ENCODE measurements at regions not wholly inside any gene's neighbourhood (a gene's known extent, or its start where the extent isn't known, plus 50 kb on each side); places are given as distances from the start of the nearest gene placed in this dataset.

DNA sequence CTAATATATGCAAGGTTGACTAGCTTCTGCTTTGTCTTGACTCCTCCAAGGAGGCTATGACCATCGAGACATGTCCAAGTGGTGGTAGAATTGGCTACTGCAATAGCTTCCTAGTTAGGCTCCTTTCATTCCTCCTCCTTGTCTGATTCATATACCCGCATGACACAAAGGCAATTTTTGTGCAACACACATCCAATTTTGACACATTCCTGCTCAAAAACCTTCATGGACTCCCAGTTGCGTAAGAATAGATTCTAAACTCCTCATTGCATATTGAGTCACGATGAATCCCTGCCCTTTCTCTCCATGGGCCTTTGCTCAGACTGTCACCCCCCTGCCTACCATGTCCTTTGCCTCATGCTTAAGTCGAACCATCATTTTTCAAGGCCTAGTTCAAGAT, 344.5 kb downstream of the ACTL7B start:
- ChIA-PET RAD21 (ENCODE audit: low non-redundant PET in 1 of 2, low total read pairs in 2 of 2, uncharacterized antibody in 2 of 2, unreplicated experiment in 2 of 2) (no interaction called here), CTCF (no interaction called here), POLR2A (no interaction called here)
- H4K20me1 ChIP-seq (ENCODE audit: insufficient read depth), result no peaks in the 10 kb centered on the region
- H2AFZ ChIP-seq (ENCODE audit: low read depth, low read length, poor library complexity, severe bottlenecking), result no peak overlapping the region
- H3K27me3 ChIP-seq (ENCODE audit: insufficient read depth, low read length), result no peaks in the 10 kb centered on the region
- intact Hi-C loops (cut with micrococcal nuclease), result no loop called here
- ATAC-seq, result no peak
- H3K27ac ChIP-seq (ENCODE audit: low read depth, low read length), result no peak overlapping the region
- BruUV-seq (replicated peaks), result no TSS peak
- no peak overlapping the region for H3K4me2 ChIP-seq (ENCODE audit: low read length)
- no peaks in the 10 kb centered on the region; the same call in 1 of the 2 replicates for H3K9me2 ChIP-seq (ENCODE audit: insufficient read depth)
- TF ChIP-seq, protein P1, sequence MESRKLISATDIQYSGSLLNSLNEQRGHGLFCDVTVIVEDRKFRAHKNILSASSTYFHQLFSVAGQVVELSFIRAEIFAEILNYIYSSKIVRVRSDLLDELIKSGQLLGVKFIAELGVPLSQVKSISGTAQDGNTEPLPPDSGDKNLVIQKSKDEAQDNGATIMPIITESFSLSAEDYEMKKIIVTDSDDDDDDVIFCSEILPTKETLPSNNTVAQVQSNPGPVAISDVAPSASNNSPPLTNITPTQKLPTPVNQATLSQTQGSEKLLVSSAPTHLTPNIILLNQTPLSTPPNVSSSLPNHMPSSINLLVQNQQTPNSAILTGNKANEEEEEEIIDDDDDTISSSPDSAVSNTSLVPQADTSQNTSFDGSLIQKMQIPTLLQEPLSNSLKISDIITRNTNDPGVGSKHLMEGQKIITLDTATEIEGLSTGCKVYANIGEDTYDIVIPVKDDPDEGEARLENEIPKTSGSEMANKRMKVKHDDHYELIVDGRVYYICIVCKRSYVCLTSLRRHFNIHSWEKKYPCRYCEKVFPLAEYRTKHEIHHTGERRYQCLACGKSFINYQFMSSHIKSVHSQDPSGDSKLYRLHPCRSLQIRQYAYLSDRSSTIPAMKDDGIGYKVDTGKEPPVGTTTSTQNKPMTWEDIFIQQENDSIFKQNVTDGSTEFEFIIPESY (IDR thresholded peaks at IDR 0.05; ENCODE audit: extremely low read depth, insufficient replicate concordance, low read length), result no peak
- TF ChIP-seq, protein P2, sequence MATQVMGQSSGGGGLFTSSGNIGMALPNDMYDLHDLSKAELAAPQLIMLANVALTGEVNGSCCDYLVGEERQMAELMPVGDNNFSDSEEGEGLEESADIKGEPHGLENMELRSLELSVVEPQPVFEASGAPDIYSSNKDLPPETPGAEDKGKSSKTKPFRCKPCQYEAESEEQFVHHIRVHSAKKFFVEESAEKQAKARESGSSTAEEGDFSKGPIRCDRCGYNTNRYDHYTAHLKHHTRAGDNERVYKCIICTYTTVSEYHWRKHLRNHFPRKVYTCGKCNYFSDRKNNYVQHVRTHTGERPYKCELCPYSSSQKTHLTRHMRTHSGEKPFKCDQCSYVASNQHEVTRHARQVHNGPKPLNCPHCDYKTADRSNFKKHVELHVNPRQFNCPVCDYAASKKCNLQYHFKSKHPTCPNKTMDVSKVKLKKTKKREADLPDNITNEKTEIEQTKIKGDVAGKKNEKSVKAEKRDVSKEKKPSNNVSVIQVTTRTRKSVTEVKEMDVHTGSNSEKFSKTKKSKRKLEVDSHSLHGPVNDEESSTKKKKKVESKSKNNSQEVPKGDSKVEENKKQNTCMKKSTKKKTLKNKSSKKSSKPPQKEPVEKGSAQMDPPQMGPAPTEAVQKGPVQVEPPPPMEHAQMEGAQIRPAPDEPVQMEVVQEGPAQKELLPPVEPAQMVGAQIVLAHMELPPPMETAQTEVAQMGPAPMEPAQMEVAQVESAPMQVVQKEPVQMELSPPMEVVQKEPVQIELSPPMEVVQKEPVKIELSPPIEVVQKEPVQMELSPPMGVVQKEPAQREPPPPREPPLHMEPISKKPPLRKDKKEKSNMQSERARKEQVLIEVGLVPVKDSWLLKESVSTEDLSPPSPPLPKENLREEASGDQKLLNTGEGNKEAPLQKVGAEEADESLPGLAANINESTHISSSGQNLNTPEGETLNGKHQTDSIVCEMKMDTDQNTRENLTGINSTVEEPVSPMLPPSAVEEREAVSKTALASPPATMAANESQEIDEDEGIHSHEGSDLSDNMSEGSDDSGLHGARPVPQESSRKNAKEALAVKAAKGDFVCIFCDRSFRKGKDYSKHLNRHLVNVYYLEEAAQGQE (IDR thresholded peaks at IDR 0.05; ENCODE audit: low read depth), result no peak
- TF ChIP-seq SP1 (IDR thresholded peaks at IDR 0.05; ENCODE audit: low read depth) (no peak), YY1 (IDR thresholded peaks at IDR 0.05; ENCODE audit: extremely low read depth, insufficient replicate concordance, low read depth, low read length) (no peak), POLR2AphosphoS5 (IDR thresholded peaks at IDR 0.05; ENCODE audit: low read depth, low read length) (no peak), EZH2 (IDR thresholded peaks at IDR 0.05) (no peak), EZH2phosphoT487 (IDR thresholded peaks at IDR 0.05; ENCODE audit: borderline replicate concordance) (no peak), ZNF274 (IDR thresholded peaks at IDR 0.05; ENCODE audit: low read depth, low read length) (no peak), CTCF (IDR thresholded peaks at IDR 0.05 in 2 of 3, conservative IDR thresholded peaks at IDR 0.05 in 1 of 3; ENCODE audit: borderline replicate concordance in 1 of 3, insufficient read depth in 1 of 3, low read depth in 2 of 3, low read length in 2 of 3) (no peak), FOSL1 (IDR thresholded peaks at IDR 0.05; ENCODE audit: low read depth) (no peak), ELF1 (IDR thresholded peaks at IDR 0.05; ENCODE audit: borderline replicate concordance, low read depth) (no peak), EGR1 (IDR thresholded peaks at IDR 0.05; ENCODE audit: low read depth) (no peak), ATF3 (IDR thresholded peaks at IDR 0.05) (no peak), JUND (IDR thresholded peaks at IDR 0.05) (no peak), SRF (IDR thresholded peaks at IDR 0.05; ENCODE audit: low read depth) (no peak), POLR2A (IDR thresholded peaks at IDR 0.05; ENCODE audit: borderline replicate concordance, extremely low read depth, insufficient read depth, insufficient read length) (no peak)
- no peak overlapping the region for H3K4me3 ChIP-seq (replicated peaks in 1 of 2; ENCODE audit: low read depth in 1 of 2, low read length in 2 of 2)
- no peaks in the 10 kb centered on the region for H3K36me3 ChIP-seq (ENCODE audit: control insufficient read depth in 1 of 2, insufficient read depth in 2 of 2, low read length in 2 of 2)
- H3K9me3 ChIP-seq (ENCODE audit: control insufficient read depth in 1 of 2, insufficient read depth in 1 of 2, low read depth in 1 of 2, low read length in 2 of 2), result no peaks in the 10 kb centered on the region
- no peaks in the 10 kb centered on the region for H3K79me2 ChIP-seq (ENCODE audit: insufficient read depth, low read length)
- DNase-seq (ENCODE audit: low read depth, low spot score), result no peak
- H3K9ac ChIP-seq (ENCODE audit: low read length), result no peak overlapping the region
- H3K4me1 ChIP-seq (ENCODE audit: control insufficient read depth in 1 of 2, insufficient read depth in 2 of 2, low read length in 2 of 2), result no peaks in the 10 kb centered on the region

All from HCT116 (cell line).